Peyer's patch (tissue), 4 donors: ENCODE measurements at regions not wholly inside any gene's neighbourhood (a gene's known extent, or its start where the extent isn't known, plus 50 kb on each side); places are given as distances from the start of the nearest gene placed in this dataset.

ENCODE experiments used
- CTCF ChIP-seq, 6 experiments: fragments of 450-650 bp in 4 of 6; fragments of 200-600 bp in 2 of 6; sonication (generic) in 1 of 6; IDR thresholded peaks; one replicate each; pipeline ENCODE4 v1.5.1; 2017 to 2019; ENCODE audit warnings: antibody characterized with exemption in 6 of 6, mild to moderate bottlenecking in 3 of 6, moderate library complexity in 1 of 6
- POLR2A ChIP-seq, 2 donors: fragments of 450-650 bp; IDR thresholded peaks; one replicate each; pipeline ENCODE4 v1.5.1; 2017; ENCODE audit warnings: antibody characterized with exemption in 2 of 2, mild to moderate bottlenecking in 2 of 2, moderate library complexity in 2 of 2

GRCh38 chr21:36576441-36576840 lies 96.5 kb upstream of the CLDN14 start:
- TF ChIP-seq CTCF (IDR thresholded peaks at IDR 0.05): no peak
- TF ChIP-seq POLR2A (IDR thresholded peaks at IDR 0.05): no peak
